ENCODE measurements at regions not wholly inside any gene's neighbourhood (a gene's known extent, or its start where the extent isn't known, plus 50 kb on each side); places are given as distances from the start of the nearest gene placed in this dataset.

DNA sequence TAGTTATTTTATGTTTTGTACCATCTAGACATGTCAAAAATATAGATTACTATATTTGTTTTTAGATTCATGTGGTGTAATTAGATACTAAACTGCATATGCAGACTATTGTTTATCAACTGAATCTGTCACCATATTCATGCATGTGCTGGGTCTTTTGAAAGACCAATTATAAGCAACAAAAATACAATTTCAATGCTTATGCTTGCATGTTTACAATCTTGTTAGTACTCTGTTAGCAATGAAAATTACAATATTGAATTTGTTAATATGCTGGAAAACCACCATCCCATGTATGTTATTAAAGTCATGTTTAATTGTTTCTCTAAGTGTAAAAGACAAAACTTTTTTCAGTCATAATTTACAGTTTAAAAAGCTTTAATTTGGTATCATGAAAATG is 140.9 kb downstream of the HGF start:
- Mint-ChIP-seq H3K4me1 (ENCODE audit: insufficient read depth, unreplicated experiment) (no peaks in the 10 kb centered on the region), H3K4me3 (ENCODE audit: unreplicated experiment) (no peak overlapping the region), H3K9me3 (ENCODE audit: unreplicated experiment) (no peaks in the 10 kb centered on the region), H3K27me3 (ENCODE audit: insufficient read depth, unreplicated experiment) (no peaks in the 10 kb centered on the region), H3K36me3 (ENCODE audit: insufficient read depth, unreplicated experiment) (no peaks in the 10 kb centered on the region), H3K27ac (ENCODE audit: low read depth, unreplicated experiment) (no peak overlapping the region)
- TF ChIP-seq, protein P1, sequence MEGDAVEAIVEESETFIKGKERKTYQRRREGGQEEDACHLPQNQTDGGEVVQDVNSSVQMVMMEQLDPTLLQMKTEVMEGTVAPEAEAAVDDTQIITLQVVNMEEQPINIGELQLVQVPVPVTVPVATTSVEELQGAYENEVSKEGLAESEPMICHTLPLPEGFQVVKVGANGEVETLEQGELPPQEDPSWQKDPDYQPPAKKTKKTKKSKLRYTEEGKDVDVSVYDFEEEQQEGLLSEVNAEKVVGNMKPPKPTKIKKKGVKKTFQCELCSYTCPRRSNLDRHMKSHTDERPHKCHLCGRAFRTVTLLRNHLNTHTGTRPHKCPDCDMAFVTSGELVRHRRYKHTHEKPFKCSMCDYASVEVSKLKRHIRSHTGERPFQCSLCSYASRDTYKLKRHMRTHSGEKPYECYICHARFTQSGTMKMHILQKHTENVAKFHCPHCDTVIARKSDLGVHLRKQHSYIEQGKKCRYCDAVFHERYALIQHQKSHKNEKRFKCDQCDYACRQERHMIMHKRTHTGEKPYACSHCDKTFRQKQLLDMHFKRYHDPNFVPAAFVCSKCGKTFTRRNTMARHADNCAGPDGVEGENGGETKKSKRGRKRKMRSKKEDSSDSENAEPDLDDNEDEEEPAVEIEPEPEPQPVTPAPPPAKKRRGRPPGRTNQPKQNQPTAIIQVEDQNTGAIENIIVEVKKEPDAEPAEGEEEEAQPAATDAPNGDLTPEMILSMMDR (IDR thresholded peaks at IDR 0.05; ENCODE audit: unreplicated experiment): no peak
- DNase-seq (ENCODE audit: unreplicated experiment): no peak
- intact Hi-C loops (cut with micrococcal nuclease): no loop called here
- ChIA-PET POLR2A (interaction anchor here (1.5 kb wide), 1 partner anchor 10 kb away, joined by 7 read pairs; no protein-coding TSS in a partner anchor), CTCF (interaction anchor here (0.6 kb wide), 1 partner anchor 1099 kb away, joined by 3 read pairs; no protein-coding TSS in a partner anchor)
- BruUV-seq (replicated peaks): no TSS peak

DNA sequence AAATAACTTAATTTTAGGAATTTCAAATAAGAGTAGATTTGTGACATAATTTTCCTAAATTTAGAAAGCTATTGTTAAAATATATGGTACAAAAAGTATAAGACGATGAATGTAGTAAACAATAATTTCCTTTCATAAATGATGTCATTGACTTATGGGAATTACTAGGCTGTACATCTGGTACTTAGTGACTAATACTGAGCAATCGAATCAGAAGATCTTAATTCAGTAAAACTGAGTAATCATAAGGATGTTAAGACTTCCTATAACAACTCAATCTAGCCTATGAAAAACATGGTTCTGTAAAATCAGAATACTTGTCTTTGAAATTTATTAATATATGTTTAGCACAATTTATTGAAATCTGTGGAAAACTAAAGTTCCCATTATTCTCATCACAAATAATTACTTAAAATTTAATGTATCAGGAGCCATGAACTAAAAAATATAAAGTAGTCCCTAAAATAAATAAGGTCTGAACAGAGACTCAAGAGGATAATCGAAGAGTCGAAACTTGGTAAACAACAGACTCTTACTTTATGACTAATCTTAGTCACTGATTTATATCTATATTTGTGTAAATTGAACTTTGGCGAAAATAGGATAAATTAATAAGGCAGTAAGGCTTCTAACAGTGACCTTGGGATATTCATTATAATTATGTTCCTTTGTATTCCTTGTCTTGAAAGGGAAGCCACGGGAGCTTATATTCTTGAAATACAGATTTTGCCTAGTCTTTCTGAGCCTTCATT is 142.1 kb downstream of the HGF start:
- H3K9me3 Mint-ChIP-seq (ENCODE audit: unreplicated experiment): no peaks in the 10 kb centered on the region
- peaks cover 12% of the 10 kb centered on the region for H3K4me1 Mint-ChIP-seq (ENCODE audit: insufficient read depth, unreplicated experiment)
- no peaks in the 10 kb centered on the region for H3K36me3 Mint-ChIP-seq (ENCODE audit: insufficient read depth, unreplicated experiment)
- BruUV-seq (replicated peaks): TSS peak; percentile 79
- POLR2A ChIA-PET: interaction anchor here (0.9 to 1.2 kb wide), 2 partner anchors 9 to 12 kb away, joined by 3 to 4 read pairs; no protein-coding TSS in a partner anchor
- intact Hi-C loops (cut with micrococcal nuclease): no loop called here
- no peak overlapping the region for H3K4me3 Mint-ChIP-seq (ENCODE audit: unreplicated experiment)
- DNase-seq (ENCODE audit: unreplicated experiment): peak; percentile 16
- H3K27me3 Mint-ChIP-seq (ENCODE audit: insufficient read depth, unreplicated experiment): no peaks in the 10 kb centered on the region
- CTCF ChIA-PET: interaction anchor here (1.4 kb wide), 1 partner anchor 128 kb away, joined by 5 read pairs; no protein-coding TSS in a partner anchor
- H3K27ac Mint-ChIP-seq (ENCODE audit: low read depth, unreplicated experiment): peak overlapping the region; percentile 16
- TF ChIP-seq, protein P1 (IDR thresholded peaks at IDR 0.05; ENCODE audit: unreplicated experiment): no peak

DNA sequence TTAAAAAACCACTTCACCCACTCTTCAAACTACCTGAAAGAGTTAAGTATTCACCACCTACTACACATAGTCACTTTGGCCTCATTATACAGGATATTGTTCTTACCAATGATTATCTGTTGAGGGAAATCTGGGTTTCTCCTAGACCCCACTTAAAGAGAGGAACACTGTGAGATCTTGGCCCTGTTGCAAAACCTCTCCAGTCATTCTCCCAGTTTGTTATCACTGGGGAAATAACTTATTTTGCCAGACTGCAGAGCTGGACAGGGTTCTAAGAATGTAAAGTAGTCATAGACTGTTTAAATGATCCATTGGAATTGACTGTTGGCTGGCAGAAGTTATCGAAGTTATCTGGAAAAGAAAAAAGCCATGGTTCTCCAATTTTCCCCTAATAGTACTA is 143.8 kb downstream of the HGF start:
- ChIA-PET POLR2A (interaction anchor here (0.7 to 1.1 kb wide), 2 partner anchors 29 to 741 kb away, joined by 3 to 4 read pairs; no protein-coding TSS in a partner anchor), CTCF (interaction anchor here (1.4 kb wide), 1 partner anchor 126 kb away, joined by 5 read pairs; no protein-coding TSS in a partner anchor)
- no peaks in the 10 kb centered on the region for H3K9me3 Mint-ChIP-seq (ENCODE audit: unreplicated experiment)
- H3K4me3 Mint-ChIP-seq (ENCODE audit: unreplicated experiment): no peak overlapping the region
- TF ChIP-seq, protein P1 (IDR thresholded peaks at IDR 0.05; ENCODE audit: unreplicated experiment): no peak
- H3K27me3 Mint-ChIP-seq (ENCODE audit: insufficient read depth, unreplicated experiment): no peaks in the 10 kb centered on the region
- no peaks in the 10 kb centered on the region for H3K36me3 Mint-ChIP-seq (ENCODE audit: insufficient read depth, unreplicated experiment)
- no peak for DNase-seq (ENCODE audit: unreplicated experiment)
- intact Hi-C loops (cut with micrococcal nuclease): no loop called here
- peaks cover 14% of the 10 kb centered on the region for H3K4me1 Mint-ChIP-seq (ENCODE audit: insufficient read depth, unreplicated experiment)
- no peak overlapping the region for H3K27ac Mint-ChIP-seq (ENCODE audit: low read depth, unreplicated experiment)
- no TSS peak for BruUV-seq (replicated peaks)
